GM23338 (cell line): ENCODE measurements at regions not wholly inside any gene's neighbourhood (a gene's known extent, or its start where the extent isn't known, plus 50 kb on each side); places are given as distances from the start of the nearest gene placed in this dataset.

Experiments used
- ATAC-seq: fragments of 200-7000 bp; cut with Tn5 transposase; 3 replicates; pipeline ENCODE4 v1.9.1; 2020
- DNase-seq: peaks from one replicate; pipeline ENCODE4 v3.0.0-alpha.2; 2015; ENCODE audit warnings: low spot score
- H2AFZ ChIP-seq: fragments of 200-600 bp; sonication (generic); 2 replicates; pipeline ENCODE4 v1.8.0; 2016; ENCODE audit warnings: antibody characterized with exemption, mild to moderate bottlenecking, moderate library complexity
- H3F3A ChIP-seq: fragments of 200-600 bp; sonication (generic); replicated peaks from 2 replicates; pipeline ENCODE4 v1.8.0; 2017; ENCODE audit warnings: antibody characterized with exemption, mixed run types, low read depth
- H3K27ac ChIP-seq: fragments of 200-600 bp; sonication (generic); 2 replicates; pipeline ENCODE4 v1.6.1; 2016; ENCODE audit warnings: low read depth
- H3K27me3 ChIP-seq: fragments of 200-600 bp; sonication (generic); 2 replicates; pipeline ENCODE4 v1.8.0; 2016; ENCODE audit warnings: mild to moderate bottlenecking, mixed run types, moderate library complexity; ENCODE audit not compliant: insufficient read depth
- H3K36me3 ChIP-seq: fragments of 200-600 bp; sonication (generic); 2 replicates; pipeline ENCODE4 v1.8.0; 2016; ENCODE audit warnings: mild to moderate bottlenecking; ENCODE audit not compliant: insufficient read depth
- H3K4me1 ChIP-seq: fragments of 200-600 bp; sonication (generic); 2 replicates; pipeline ENCODE4 v1.8.0; 2016; ENCODE audit warnings: mild to moderate bottlenecking, moderate library complexity; ENCODE audit not compliant: insufficient read depth
- H3K4me2 ChIP-seq: fragments of 200-600 bp; sonication (generic); 2 replicates; pipeline ENCODE4 v1.7.1; 2017; ENCODE audit warnings: mixed run types
- H3K4me3 ChIP-seq: fragments of 200-600 bp; sonication (generic); 2 replicates; pipeline ENCODE4 v1.6.1; 2016; ENCODE audit warnings: mixed run types
- H3K79me2 ChIP-seq: fragments of 200-600 bp; sonication (generic); replicated peaks from 2 replicates; pipeline ENCODE4 v1.8.0; 2017; ENCODE audit warnings: mild to moderate bottlenecking; ENCODE audit not compliant: insufficient read depth
- H3K9me2 ChIP-seq: fragments of 200-600 bp; sonication (generic); 2 replicates; pipeline ENCODE4 v1.8.0; 2017; ENCODE audit not compliant: insufficient read depth
- H4K20me1 ChIP-seq: fragments of 200-600 bp; sonication (generic); replicated peaks from 2 replicates; pipeline ENCODE4 v1.8.0; 2017; ENCODE audit warnings: mild to moderate bottlenecking; ENCODE audit not compliant: insufficient read depth
- H3K27ac Mint-ChIP-seq: 2 replicates; pipeline ENCODE4 v1.8.0; 2020; ENCODE audit warnings: inconsistent platforms, mild to moderate bottlenecking, moderate library complexity, mixed read lengths
- H3K27me3 Mint-ChIP-seq: 3 replicates; pipeline ENCODE4 v1.8.0; 2022; ENCODE audit warnings: low read depth, mild to moderate bottlenecking, moderate library complexity, mixed read lengths, inconsistent platforms; ENCODE audit not compliant: insufficient read depth, poor library complexity
- H3K36me3 Mint-ChIP-seq: 3 replicates; pipeline ENCODE4 v1.8.0; 2021; ENCODE audit warnings: low read depth, mild to moderate bottlenecking, inconsistent platforms, moderate library complexity, mixed read lengths
- H3K4me1 Mint-ChIP-seq: 3 replicates; pipeline ENCODE4 v1.8.0; 2020; ENCODE audit warnings: mild to moderate bottlenecking, inconsistent platforms, mixed read lengths
- H3K4me3 Mint-ChIP-seq: 3 replicates; pipeline ENCODE4 v1.8.0; 2021; ENCODE audit warnings: moderate library complexity, mild to moderate bottlenecking, inconsistent platforms, mixed read lengths
- H3K9me3 Mint-ChIP-seq: 3 replicates; pipeline ENCODE4 v1.8.0; 2020; ENCODE audit warnings: moderate library complexity, mild to moderate bottlenecking, inconsistent platforms, mixed read lengths
- CTCF ChIP-seq, 2 experiments: fragments of 200-600 bp in 1 of 2; sonication (generic) in 1 of 2; conservative IDR thresholded peaks; 2 replicates each; pipeline versions ENCODE4 v1.5.1 to v1.6.1; 2016 to 2017; ENCODE audit warnings: antibody characterized with exemption in 2 of 2, low read depth in 2 of 2, mild to moderate bottlenecking in 2 of 2, moderate library complexity in 1 of 2
- ETS1 ChIP-seq: IDR thresholded peaks from 2 replicates; pipeline ENCODE4 v1.6.1; 2016; ENCODE audit warnings: antibody characterized with exemption
- EZH2phosphoT487 ChIP-seq: fragments of 200-600 bp; sonication (generic); IDR thresholded peaks from one replicate; pipeline ENCODE4 v1.8.1; 2018; ENCODE audit warnings: antibody characterized with exemption; ENCODE audit not compliant: unreplicated experiment
- JUNB ChIP-seq: IDR thresholded peaks from one replicate; pipeline ENCODE4 v1.6.1; 2016; ENCODE audit warnings: antibody characterized with exemption; ENCODE audit not compliant: unreplicated experiment
- NANOG ChIP-seq: IDR thresholded peaks from 2 replicates; pipeline ENCODE4 v1.6.1; 2016; ENCODE audit warnings: antibody characterized with exemption, borderline replicate concordance
- POLR2AphosphoS5 ChIP-seq: IDR thresholded peaks from 2 replicates; pipeline ENCODE4 v1.6.1; 2016; ENCODE audit warnings: antibody characterized with exemption, low read depth
- REST ChIP-seq: IDR thresholded peaks from one replicate; pipeline ENCODE4 v1.6.1; 2018; ENCODE audit warnings: antibody characterized with exemption; ENCODE audit not compliant: unreplicated experiment
- ZNF114 ChIP-seq: fragments of 250-450 bp; sonication (Bioruptor Pico); IDR thresholded peaks from 2 replicates; pipeline ENCODE4 v1.5.0; 2020; ENCODE audit warnings: mild to moderate bottlenecking, moderate library complexity
- ZNF331 ChIP-seq: fragments of 250-450 bp; sonication (Bioruptor Pico); IDR thresholded peaks from 2 replicates; pipeline ENCODE4 v1.5.0; 2020; ENCODE audit warnings: low read depth, mild to moderate bottlenecking, moderate library complexity

DNA sequence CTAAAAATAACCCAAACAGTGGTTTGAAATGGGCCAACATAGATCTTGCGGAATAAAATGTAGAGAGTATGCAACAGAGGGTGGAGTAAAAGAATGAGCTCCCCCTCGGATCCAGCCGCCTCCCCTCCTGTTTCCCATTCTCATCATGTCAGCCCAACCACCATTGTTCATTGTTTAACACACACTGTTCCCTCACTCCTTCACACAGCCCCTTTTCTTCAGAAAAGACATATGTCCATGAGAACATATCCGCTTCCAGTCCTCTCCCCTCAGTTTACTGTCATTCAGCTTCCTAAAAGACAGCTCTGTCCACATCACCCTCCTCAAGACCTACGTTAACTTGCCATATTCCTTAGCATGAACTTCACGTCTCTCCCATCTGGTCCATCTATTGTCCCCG lies 62.9 kb upstream of the SERTAD2 start (continued):
- TF ChIP-seq REST (no peak), CTCF (conservative IDR thresholded peaks at IDR 0.05; ENCODE audit: low read depth in 2 of 2) (no peak), NANOG (no peak), POLR2AphosphoS5 (no peak), EZH2phosphoT487 (no peak), JUNB (no peak)

DNA sequence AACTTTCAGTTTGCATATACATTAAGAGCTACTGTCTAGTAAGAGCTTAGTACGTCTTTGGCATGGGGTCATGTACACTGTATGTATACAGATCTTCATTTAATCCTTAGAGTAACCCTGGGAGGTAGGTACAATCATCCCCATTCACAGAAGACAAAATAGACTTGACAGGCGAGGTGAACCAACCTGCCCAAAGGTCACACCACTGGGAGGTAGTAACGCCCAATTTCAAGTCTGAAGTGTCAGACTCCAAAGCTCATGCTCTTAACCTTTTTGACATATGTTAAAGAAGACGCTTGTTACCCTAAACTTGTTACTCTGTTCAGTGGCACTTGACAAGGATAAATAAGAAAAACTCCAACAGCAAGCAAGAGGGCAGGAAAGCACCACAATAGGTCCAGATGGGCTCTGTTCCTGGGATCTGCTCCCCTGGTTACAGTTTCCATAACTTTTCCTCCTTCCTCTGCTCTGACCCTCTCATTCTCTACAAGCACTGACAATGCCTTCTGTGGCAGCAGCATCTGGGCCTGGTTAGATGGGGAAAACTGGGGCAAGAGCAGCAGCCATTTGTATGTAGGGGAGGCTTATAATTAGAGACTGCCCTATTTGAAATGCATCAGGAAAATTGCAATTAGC lies 64.7 kb upstream of the SERTAD2 start:
- Histone ChIP-seq H3K36me3 (no peaks in the 10 kb centered on the region), H4K20me1 (no peaks in the 10 kb centered on the region), H3K9me2 (no peaks in the 10 kb centered on the region), H3K79me2 (no peaks in the 10 kb centered on the region), H3K27ac (no peak overlapping the region), H3K4me2 (no peak overlapping the region), H3K4me1 (peaks cover 5% of the 10 kb centered on the region; the same call in 1 of the 2 replicates), H3K27me3 (no peaks in the 10 kb centered on the region), H2AFZ (no peak overlapping the region), H3F3A (no peaks in the 10 kb centered on the region), H3K4me3 (no peak overlapping the region)
- Mint-ChIP-seq H3K36me3 (no peaks in the 10 kb centered on the region), H3K9me3 (no peaks in the 10 kb centered on the region), H3K4me3 (no peak overlapping the region), H3K4me1 (peaks cover 5% of the 10 kb centered on the region; the same call in 2 of the 3 replicates), H3K27me3 (no peaks in the 10 kb centered on the region), H3K27ac (no peak overlapping the region)
- no peak for ATAC-seq
- TF ChIP-seq ZNF114 (CRISPR knock-in tag) (no peak), REST (no peak), JUNB (no peak), ETS1 (no peak), ZNF331 (CRISPR knock-in tag) (no peak), POLR2AphosphoS5 (no peak)
- no peak for DNase-seq
